Keratinocyte (primary cell): ENCODE measurements at regions not wholly inside any gene's neighbourhood (a gene's known extent, or its start where the extent isn't known, plus 50 kb on each side); places are given as distances from the start of the nearest gene placed in this dataset.

Experiments used
- DNase-seq: peaks from one replicate; pipeline ENCODE4 v3.0.0-alpha.2; 2011; ENCODE audit warnings: low read depth, missing footprints, low spot score
- FAIRE-seq: peaks from 2 replicates; lab custom pipeline; 2011; peaks lifted over from hg19 to GRCh38; lab: Jason Lieb, UNC
- H2AFZ ChIP-seq: 2 replicates; pipeline ENCODE4 v1.6.0; 2012; ENCODE audit warnings: low read length, control low read depth, inconsistent platforms; ENCODE audit not compliant: control insufficient read depth
- H3K27ac ChIP-seq: 2 replicates; pipeline ENCODE4 v1.5.1; 2011; ENCODE audit warnings: low read length; ENCODE audit not compliant: control insufficient read depth, insufficient read depth
- H3K27me3 ChIP-seq: 3 replicates; pipeline ENCODE4 v1.6.0; 2011; ENCODE audit warnings: low read length; ENCODE audit not compliant: control insufficient read depth, insufficient read depth; ENCODE audit errors: extremely low read depth
- H3K36me3 ChIP-seq, 2 experiments: 2 replicates in 1 of 2; 3 replicates in 1 of 2; pipeline ENCODE4 v1.5.1; 2011; ENCODE audit warnings: low read length in 2 of 2, mild to moderate bottlenecking in 1 of 2; ENCODE audit not compliant: control insufficient read depth in 2 of 2, insufficient read depth in 2 of 2; ENCODE audit errors: extremely low read depth in 1 of 2
- H3K4me1 ChIP-seq: 3 replicates; pipeline ENCODE4 v1.5.1; 2011; ENCODE audit warnings: low read length; ENCODE audit not compliant: control insufficient read depth, insufficient read depth; ENCODE audit errors: extremely low read depth
- H3K4me2 ChIP-seq: 3 replicates; pipeline ENCODE4 v1.6.0; 2011; ENCODE audit warnings: low read depth, low read length; ENCODE audit not compliant: control insufficient read depth, insufficient read depth; ENCODE audit errors: extremely low read depth
- H3K4me3 ChIP-seq, 3 experiments: fragments of 200-600 bp in 1 of 3; sonication (generic) in 1 of 3; 2 replicates in 2 of 3; 3 replicates in 1 of 3; pipeline ENCODE4 v1.5.1; 2011 to 2016; ENCODE audit warnings: low read length in 3 of 3, mild to moderate bottlenecking in 3 of 3, control low read depth in 2 of 3, inconsistent platforms in 1 of 3, low read depth in 1 of 3, mixed read lengths in 1 of 3, mixed run types in 1 of 3, moderate library complexity in 1 of 3; ENCODE audit not compliant: control insufficient read depth in 2 of 3, insufficient read depth in 2 of 3; ENCODE audit errors: extremely low read depth in 1 of 3
- H3K79me2 ChIP-seq: 2 replicates; pipeline ENCODE4 v1.6.0; 2012; ENCODE audit warnings: low read length; ENCODE audit not compliant: control insufficient read depth, insufficient read depth
- H3K9ac ChIP-seq: 3 replicates; pipeline ENCODE4 v1.6.0; 2011; ENCODE audit warnings: low read length; ENCODE audit not compliant: control insufficient read depth, insufficient read depth; ENCODE audit errors: extremely low read depth
- H3K9me1 ChIP-seq: 3 replicates; pipeline ENCODE4 v1.6.0; 2011; ENCODE audit warnings: low read length; ENCODE audit not compliant: control insufficient read depth, insufficient read depth; ENCODE audit errors: extremely low read depth
- H3K9me3 ChIP-seq: 2 replicates; pipeline ENCODE4 v1.5.1; 2012; ENCODE audit warnings: low read depth, low read length; ENCODE audit not compliant: control insufficient read depth
- H4K20me1 ChIP-seq: 3 replicates; pipeline ENCODE4 v1.6.0; 2011; ENCODE audit warnings: low read length; ENCODE audit not compliant: control insufficient read depth, insufficient read depth; ENCODE audit errors: extremely low read depth
- EZH2 ChIP-seq: IDR thresholded peaks from one replicate; pipeline ENCODE4 v1.6.1; 2012; ENCODE audit warnings: inconsistent platforms, mild to moderate bottlenecking, low read length, moderate library complexity
- dilution Hi-C: fragments of 300-500 bp; cut with MboI; formaldehyde crosslinking; loops from one replicate; pipeline ENCODE4 v1.7.0; 2020; ENCODE audit warnings: low sequenced_read_pairs; ENCODE audit not compliant: extremely low pct_ligation_motif_present
- TF ChIP-seq, protein P1 (sequence below), 3 experiments: IDR thresholded peaks in 1 of 3; conservative IDR thresholded peaks in 1 of 3; optimal IDR thresholded peaks in 1 of 3; 2 replicates in 2 of 3; 3 replicates in 1 of 3; pipeline versions ENCODE3 to v1.5.1; 2011; ENCODE audit warnings: low read length in 3 of 3, mild to moderate bottlenecking in 3 of 3, moderate library complexity in 2 of 3, control low read depth in 1 of 3, inconsistent platforms in 1 of 3; ENCODE audit not compliant: insufficient read depth in 2 of 3; ENCODE audit errors: extremely low read depth in 1 of 3

DNA sequence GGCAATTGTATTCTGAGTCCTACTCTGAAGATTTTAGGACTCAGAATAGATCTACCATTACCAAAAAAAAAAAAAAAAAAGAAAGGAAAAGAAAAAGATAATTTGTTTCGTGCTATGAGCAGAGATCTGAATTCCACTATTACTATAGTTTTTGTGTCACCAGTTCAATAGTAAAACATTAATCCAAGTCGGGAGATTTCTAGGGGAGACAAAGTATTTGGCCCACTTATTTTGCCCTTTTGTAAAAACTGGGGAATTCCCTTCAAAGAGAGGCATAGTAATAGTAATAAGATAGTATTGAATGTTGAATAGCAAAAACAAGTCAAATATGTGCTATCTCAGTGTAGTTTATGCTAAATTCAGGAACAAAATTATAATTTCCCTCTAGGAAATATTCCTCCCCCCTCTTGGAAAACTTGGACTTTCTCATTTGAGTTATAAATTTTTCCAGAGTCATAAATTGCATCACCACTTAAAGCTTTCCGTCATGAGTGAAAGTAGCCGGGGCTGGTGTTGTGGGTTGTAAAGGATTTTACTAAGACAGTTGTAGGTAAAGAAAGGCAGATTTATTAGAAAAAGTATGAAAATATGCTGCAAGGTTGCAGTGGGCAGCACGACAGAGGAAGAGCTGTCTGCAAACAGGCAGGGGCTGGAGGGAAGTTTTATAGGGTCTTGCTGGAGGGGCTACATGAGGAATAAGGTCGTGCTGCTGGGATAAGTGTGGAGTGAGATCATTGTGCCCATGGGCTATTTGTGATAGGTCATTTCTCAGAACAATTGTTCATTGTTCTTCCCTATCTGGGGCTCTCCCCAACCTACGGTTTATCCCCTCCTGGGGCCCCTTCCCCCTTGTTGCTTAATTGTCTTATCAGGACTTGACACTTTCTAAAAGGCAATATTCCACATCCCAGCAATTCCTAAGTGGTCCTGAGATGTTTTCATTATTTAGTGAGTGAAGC lies 1009.9 kb downstream of the PLA2G4A start:
- DNase-seq (no peak), FAIRE-seq (no peak)
- Histone ChIP-seq H3K9ac (no peak overlapping the region), H3K36me3 (no peaks in the 10 kb centered on the region), H3K27ac (no peak overlapping the region), H3K4me2 (no peak overlapping the region), H3K27me3 (no peaks in the 10 kb centered on the region), H3K79me2 (no peaks in the 10 kb centered on the region), H4K20me1 (no peaks in the 10 kb centered on the region), H3K4me1 (peaks cover 20% of the 10 kb centered on the region), H3K4me3 (no peak overlapping the region), H2AFZ (no peak overlapping the region), H3K9me1 (no peaks in the 10 kb centered on the region), H3K9me3 (no peaks in the 10 kb centered on the region)
- TF ChIP-seq EZH2 = no peak
- TF ChIP-seq, protein P1, sequence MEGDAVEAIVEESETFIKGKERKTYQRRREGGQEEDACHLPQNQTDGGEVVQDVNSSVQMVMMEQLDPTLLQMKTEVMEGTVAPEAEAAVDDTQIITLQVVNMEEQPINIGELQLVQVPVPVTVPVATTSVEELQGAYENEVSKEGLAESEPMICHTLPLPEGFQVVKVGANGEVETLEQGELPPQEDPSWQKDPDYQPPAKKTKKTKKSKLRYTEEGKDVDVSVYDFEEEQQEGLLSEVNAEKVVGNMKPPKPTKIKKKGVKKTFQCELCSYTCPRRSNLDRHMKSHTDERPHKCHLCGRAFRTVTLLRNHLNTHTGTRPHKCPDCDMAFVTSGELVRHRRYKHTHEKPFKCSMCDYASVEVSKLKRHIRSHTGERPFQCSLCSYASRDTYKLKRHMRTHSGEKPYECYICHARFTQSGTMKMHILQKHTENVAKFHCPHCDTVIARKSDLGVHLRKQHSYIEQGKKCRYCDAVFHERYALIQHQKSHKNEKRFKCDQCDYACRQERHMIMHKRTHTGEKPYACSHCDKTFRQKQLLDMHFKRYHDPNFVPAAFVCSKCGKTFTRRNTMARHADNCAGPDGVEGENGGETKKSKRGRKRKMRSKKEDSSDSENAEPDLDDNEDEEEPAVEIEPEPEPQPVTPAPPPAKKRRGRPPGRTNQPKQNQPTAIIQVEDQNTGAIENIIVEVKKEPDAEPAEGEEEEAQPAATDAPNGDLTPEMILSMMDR (optimal IDR thresholded peaks at IDR 0.05 in 1 of 3, IDR thresholded peaks at IDR 0.05 in 1 of 3, conservative IDR thresholded peaks at IDR 0.05 in 1 of 3; ENCODE audit: extremely low read depth in 1 of 3, insufficient read depth in 2 of 3, low read length in 3 of 3) = no peak
- dilution Hi-C loops = no loop called here

DNA sequence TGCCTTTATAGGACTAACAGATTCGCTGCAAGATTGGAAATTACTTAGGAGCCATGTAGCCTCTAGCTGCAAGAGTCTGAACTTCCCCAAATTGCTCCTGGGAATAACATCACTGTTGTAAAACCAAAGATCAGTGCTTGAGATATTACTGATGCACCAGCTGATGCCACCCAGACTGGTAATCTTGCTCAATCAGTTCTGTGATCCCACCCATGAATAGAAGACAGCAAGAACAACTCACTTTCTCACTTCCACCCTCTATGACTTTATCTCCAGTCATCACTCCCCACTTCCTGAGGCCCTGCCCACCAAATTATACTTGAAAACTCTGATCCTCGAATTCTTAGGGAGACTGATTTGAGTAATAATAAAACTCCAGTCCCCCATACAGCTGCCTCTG lies 1011.1 kb downstream of the PLA2G4A start:
- H3K27ac ChIP-seq = no peak overlapping the region
- no peaks in the 10 kb centered on the region for H3K9me3 ChIP-seq
- dilution Hi-C loops = no loop called here
- peak; percentile 25 for DNase-seq
- peak; percentile 36 for FAIRE-seq
- H2AFZ ChIP-seq = peak overlapping the region; percentile 29
- no peak overlapping the region for H3K4me3 ChIP-seq
- no peaks in the 10 kb centered on the region for H4K20me1 ChIP-seq
- H3K27me3 ChIP-seq = no peaks in the 10 kb centered on the region
- H3K79me2 ChIP-seq = no peaks in the 10 kb centered on the region
- H3K9ac ChIP-seq = no peak overlapping the region
- no peak overlapping the region for H3K4me2 ChIP-seq
- H3K4me1 ChIP-seq = peaks cover 29% of the 10 kb centered on the region
- no peaks in the 10 kb centered on the region for H3K9me1 ChIP-seq
- H3K36me3 ChIP-seq = no peaks in the 10 kb centered on the region
- no peak for TF ChIP-seq EZH2
- TF ChIP-seq, protein P1 (optimal IDR thresholded peaks at IDR 0.05 in 1 of 3, IDR thresholded peaks at IDR 0.05 in 1 of 3, conservative IDR thresholded peaks at IDR 0.05 in 1 of 3; ENCODE audit: extremely low read depth in 1 of 3, insufficient read depth in 2 of 3, low read length in 3 of 3) = no peak
